ENCODE measurements at regions not wholly inside any gene's neighbourhood (a gene's known extent, or its start where the extent isn't known, plus 50 kb on each side); places are given as distances from the start of the nearest gene placed in this dataset.

DNA sequence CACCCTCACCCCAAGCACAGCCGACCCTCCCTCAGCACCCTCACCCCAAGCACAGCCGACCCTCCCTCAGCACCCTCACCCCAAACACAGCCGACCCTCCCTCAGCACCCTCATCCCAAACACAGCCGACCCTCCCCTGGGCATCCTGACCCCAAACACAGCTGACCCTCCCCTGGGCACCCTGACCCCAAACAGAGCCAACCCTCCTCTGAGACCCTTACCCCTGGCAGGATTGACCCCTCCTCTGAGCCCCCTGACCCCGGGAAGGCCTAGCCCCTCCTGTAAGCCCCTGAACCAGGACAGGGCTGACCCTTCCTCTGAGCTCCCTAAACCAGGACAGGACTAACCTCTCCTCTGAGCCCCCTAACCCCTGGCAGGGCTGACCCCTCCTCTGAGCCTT, 84.4 kb upstream of the RAB6C start:
- DNase-seq (ENCODE audit: low read depth), result no peak

- DNase-seq (ENCODE audit: low read depth), result no peak
Measured at GRCh38 chr2:129895526-129896082, 83.9 kb upstream of the RAB6C start.

DNA sequence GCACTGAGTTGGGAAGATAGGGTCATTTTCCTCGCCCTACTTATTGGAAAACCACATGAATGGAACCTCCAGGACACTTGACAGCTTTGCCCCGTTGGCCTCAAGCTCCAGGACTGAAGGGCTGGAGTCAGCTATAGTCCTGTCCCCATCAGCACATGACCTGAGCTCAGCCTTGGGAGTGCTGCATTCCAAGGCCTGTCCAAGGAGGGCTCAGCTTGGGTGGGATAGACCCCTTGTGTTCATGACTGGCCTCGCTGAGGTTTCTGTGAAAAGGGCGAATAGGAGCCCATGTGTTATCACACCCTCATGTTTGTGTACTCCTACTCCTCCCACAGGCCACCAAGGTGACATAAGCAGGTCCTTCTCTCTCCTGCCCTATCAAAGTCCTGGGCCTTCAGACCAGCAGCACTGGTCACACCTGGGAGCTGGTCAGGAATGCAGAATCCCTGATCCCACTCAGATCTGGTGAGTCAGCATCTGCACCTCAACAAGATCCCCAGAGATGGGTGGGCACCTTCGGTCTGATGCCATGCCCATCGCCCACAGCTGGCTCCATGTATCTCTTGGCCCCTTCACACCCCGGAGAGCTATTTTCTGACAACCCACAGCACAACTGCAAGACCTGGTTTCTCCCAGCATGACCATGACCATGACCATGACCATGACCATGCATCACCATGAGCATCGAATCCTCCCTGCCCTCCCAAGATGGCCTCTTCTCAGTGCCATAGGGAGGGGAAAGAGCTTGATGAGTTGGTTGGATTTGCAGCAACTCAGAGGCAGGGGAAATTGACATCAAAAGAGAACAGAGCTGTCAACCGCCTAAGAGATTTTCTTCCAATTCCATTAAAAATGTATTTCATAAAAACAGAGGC, 83.0 kb upstream of the RAB6C start:
- no peak for DNase-seq (ENCODE audit: low read depth)

DNA sequence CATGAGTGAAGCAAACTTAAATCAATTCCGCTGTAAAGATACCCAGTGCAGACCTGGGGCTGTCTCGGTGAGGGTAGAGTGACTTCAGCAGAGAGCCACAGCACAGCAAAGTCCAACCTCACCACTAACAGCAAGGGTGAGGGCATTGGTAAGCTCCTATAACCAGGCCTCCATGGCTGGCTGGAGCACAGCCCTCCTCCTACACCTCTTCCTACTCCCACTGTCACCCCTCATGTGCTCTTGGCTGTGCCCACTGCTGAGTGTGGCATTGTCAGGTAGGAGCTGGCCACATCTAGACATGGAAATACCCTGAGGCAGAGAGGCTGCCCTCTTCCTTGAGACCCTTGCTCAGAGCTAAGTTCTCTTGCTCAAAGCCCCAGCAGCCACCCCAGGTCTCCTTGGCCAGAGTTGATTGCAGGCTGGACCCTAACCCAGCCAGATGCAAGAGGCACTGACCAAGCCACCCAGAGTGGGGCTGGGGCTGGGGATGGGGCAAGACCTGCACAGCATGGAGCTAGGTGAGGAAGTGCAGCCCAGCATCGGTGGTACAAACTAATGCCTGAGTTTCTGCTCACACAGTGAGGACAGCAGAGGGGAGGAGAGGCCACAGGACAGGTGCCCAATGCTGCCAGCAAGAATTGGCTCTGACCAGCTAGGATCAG, 77.6 kb upstream of the RAB6C start:
- DNase-seq (ENCODE audit: low read depth), result no peak

- DNase-seq (ENCODE audit: low read depth), result no peak
Measured at GRCh38 chr2:129902731-129903585, 76.5 kb upstream of the RAB6C start.

GRCh38 chr2:129903586-129904425, 75.7 kb upstream of the RAB6C start:
- DNase-seq (ENCODE audit: low read depth), result no peak

DNA sequence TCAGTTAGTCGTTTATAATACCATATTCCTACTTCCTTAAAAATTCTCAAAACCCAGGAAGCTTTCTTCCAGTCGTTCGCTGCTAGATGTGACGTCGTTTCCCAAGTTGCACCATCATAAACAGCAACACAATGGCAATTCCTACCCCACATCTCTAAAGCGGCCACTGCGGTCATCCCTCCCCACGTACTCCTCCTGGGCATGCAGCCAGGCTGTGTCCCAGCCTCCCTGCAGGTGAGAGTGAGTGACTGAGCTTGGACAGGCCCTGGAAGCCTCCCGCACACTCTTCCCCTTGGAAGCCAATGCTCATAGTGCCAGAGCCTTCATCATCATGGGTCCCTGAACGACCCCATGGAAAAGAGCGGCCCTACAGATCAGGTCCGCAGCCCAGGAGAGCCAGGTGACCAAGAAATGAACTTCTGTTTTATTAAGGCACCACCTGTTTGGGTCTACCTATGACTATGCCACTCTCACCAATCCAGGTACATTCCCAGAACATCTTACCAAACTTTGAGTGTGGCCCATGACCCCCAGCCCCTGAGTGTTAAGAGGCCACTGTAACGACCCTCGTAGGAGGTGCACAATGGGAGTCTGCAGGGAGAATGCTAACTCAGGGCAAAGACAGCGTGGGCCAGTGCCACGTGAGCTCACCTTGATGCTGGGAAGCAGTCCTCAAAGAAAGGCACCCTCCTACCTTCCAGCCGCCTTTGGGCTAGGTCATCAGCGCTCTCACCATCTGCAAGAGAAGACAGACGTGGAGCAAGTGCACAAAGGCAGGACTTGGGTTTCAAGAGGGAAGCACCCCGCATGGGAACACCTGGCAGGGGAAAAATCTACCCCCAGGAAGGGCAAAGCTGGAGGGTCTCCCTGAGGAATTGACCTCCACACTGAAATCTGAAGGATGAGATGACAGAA, 74.7 kb upstream of the RAB6C start:
- no peak for DNase-seq (ENCODE audit: low read depth)

DNA sequence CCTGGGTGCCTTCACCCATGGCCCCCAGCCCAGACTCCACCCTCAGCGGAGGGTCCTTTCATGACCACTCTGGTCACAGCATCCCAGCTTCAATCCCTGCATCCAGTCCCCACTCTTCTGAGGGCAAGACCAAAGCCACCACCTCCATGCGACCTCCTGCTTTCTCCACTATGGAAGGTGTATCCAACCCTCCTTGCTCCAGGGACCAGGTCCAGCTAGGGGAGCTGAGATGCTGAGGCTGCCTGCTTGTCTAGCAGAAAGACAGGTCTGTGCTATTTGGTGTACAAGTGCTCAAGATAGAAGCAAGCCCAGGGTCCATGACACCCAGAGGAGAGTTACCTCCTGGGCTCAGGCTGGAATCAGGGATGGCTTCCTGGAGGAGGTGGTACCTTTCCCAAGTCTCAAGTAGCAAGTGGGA, 73.8 kb upstream of the RAB6C start:
- DNase-seq (ENCODE audit: low read depth), result no peak

- no peak for DNase-seq (ENCODE audit: low read depth)
Measured at GRCh38 chr2:129906139-129906860, 73.2 kb upstream of the RAB6C start.

DNA sequence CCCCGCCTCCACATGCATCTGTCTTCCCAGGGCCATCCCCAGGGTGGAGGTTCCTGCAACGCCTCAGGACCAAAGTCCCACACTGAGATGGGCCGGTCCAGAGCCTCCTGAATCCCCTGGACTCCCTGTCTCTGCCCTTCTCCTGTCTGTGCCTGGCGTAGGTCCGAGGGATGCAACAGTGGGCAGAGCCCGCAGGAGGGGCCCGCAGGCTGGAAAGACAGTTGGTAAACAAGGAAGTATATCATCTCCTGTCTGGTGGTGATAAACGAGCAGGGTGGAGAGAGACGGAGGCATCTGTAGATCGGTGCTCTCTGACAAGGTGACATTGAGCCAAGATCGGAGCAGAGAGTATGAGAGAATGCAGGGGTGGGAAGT, 72.6 kb upstream of the RAB6C start:
- DNase-seq (ENCODE audit: low read depth), result no peak

DNA sequence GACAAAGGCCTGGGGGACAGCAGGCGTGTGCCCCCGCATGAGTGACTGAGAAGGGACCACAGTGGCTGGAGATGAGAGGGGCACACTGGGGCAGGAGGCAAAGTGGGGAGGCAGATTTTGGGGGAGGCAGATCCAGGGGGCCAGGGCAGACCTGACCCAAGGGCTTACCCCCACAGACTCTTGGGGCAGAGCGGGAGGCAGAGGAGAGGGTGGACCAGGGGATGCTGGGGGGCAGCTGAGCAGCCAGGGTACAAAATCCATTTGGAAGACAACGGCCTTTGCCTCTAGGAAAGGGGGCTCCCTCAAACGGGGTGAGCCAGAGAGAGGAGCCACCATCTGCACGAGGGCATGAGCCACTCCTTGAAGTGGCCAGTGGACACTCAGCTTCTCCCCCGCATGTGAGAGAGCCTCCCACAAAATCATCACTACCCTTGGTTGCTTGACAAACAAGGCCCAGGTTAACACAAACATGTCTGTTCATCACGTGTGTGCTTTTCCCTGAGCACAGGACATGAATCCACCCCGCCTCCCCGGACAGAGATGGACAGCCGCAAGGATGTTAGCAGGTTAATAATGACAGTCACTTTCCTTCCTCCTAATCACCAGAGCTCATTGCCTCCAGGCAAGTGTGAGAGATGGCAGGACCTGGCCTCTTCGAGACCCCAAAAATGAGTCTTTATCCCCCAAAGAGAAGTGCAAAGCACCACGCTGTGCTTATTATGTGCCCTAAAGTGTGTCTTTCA, 72.0 kb upstream of the RAB6C start:
- DNase-seq (ENCODE audit: low read depth), result no peak

GRCh38 chr2:129908721-129909373, 70.6 kb upstream of the RAB6C start:
- DNase-seq (ENCODE audit: low read depth), result no peak

DNA sequence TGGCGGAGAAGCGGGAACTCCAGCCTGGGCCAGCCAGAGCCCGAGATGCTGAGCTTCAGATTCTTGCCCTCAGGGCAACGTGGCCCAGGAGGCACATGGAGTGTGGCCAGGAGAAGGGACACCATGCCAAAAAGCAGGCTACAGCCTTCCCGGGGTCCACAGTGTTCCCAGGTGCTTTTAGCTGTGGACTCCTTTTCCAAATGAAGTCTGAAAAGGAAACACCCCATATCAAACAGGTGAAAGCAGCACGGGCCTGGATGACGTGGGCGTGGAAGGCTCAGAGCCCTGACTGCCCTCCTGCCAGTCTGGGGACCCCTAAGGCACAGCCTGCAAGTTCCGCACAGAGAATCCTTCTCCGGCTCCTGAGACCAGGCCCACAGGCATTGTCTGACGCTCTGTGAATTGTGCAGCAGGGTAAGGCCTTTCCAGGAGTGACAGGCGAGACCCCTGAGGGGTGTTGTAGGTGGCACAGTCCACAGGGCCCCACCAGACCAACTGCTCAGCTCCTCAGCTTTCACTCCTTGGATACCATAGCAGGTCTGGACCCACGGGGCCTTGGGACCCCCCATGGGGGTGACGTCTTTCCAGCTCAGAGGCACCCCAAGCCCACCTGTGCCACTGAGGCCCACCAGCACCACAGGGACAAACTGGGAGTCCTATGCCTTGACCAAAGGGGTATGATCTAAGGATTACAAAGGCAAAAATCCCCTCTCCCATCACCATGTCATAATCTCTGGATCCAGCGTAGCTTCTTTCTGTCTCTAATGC, 69.6 kb upstream of the RAB6C start:
- no peak for DNase-seq (ENCODE audit: low read depth)

DNA sequence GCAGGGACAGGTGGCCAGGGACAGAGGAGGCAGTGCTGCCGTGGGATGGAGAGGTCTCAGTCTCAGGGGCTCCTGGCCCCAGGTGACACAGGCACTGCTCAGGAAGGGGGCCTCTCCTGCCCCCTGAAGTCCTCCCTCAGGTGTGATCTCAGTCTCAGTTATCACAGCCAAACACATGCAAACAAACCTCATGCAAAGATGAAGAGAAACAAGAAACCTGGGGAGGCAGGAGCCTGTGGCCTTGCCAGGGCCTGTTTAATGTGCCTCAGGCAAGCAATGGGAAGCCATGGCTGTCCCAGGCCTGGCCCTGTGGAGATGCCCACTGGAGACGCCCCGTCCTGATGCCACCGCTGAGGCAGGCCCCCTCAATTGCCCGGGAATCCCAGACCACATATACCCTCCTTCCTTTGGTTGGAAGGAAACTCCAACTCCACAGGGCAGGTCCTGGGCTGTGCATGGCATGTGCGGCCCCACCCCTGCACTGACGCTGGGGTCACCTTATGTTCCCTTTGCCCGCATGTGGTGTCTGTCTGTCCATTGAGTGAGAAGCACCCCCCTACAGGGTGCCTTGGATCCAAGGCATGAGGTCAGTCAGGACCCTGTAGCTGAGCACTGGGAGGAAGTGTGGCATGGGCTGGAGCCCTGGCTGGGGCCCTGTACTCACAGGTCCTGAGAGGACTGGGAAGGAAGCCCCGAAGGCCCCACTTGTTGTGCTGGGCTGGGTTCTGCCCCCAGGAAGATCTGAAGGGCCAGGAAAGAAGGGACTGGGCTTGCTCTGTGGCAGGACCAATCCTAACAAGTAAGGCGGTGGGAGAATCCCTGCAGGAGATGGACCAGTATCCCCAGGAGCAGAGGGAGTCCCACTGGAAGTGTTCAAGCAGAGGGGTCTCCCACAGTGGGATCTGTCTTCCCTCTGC, 68.8 kb upstream of the RAB6C start:
- DNase-seq (ENCODE audit: low read depth), result no peak

- DNase-seq (ENCODE audit: low read depth), result no peak
Measured at GRCh38 chr2:129911363-129912065, 68.0 kb upstream of the RAB6C start.

Measured in non-pigmented ciliary epithelial cell (primary cell).